NCI-H1092 (cell line): ENCODE measurements at regions not wholly inside any gene's neighbourhood (a gene's known extent, or its start where the extent isn't known, plus 50 kb on each side); places are given as distances from the start of the nearest gene placed in this dataset.
"Not testable (repeated sequence)": the region's sequence is repeated elsewhere in the genome, so short reads cannot be mapped to it uniquely, and the experiment has no call there.

Experiments used
- DNase-seq: peaks from one replicate; lab custom pipeline; 2025; lab: John Stamatoyannopoulos, UW

DNA sequence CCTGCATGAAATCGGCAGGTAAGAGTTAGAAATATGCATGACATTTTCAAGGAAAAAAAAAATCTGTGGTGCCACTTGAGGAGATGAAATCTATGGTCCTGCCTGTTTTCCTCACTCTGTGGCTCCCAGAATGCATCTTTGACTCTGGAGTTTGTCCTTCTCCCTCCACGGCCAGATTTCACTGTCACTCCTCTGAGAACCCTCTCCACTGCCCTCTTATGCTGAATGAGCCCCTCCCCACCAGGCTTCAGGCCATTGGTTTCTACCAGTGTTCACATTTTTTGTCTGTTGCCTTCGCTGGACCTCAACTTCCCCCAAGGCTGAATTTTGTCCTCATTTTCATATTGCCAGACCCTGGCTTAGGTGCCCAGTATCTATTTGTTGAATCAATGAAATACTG is 235.0 kb downstream of the ZIC5 start:
- DNase-seq: no peak

- no peak for DNase-seq
Measured at GRCh38 chr13:99734013-99734693, 232.9 kb downstream of the TM9SF2 start.

DNA sequence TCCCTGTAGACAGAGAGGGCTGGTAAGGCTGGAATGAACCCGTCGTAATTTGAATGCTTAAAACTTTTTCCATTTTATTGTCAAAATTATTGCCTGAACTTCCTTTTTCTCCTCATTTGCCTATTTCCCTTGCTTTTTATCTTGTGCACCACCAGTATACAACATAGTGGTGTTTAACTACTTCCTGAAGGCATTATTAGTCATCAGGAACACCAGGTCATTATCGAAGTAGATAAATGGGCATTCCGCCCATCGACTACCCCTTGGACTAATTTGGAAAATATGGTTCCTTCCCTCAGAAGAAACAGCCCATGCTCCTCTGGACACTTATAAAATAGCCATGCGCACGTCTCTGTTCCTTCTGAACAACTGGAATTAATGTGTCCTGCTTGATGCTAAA is 232.1 kb downstream of the TM9SF2 start:
- no peak for DNase-seq

DNA sequence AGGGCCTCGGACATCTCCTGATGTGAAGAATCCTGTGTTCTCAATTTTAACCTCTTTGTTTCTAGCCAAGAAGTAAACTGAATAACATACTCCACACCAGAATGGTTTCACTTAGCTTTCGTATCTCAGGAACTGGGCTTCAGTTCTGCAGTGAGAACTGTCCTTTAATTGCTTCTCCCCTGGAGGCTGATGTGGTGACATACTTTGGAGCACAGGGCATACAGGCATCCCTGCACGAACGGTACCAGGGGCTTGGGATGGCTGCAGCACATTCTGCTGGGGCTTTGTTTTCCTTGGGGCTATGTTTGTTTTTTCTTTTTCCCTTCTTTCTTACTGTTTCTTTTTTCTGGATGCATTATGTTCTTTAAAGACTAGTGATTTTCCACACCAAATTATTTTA is 230.5 kb downstream of the TM9SF2 start:
- DNase-seq: no peak

- DNase-seq: no peak
Measured at GRCh38 chr13:99730403-99730802, 229.1 kb downstream of the TM9SF2 start.

DNA sequence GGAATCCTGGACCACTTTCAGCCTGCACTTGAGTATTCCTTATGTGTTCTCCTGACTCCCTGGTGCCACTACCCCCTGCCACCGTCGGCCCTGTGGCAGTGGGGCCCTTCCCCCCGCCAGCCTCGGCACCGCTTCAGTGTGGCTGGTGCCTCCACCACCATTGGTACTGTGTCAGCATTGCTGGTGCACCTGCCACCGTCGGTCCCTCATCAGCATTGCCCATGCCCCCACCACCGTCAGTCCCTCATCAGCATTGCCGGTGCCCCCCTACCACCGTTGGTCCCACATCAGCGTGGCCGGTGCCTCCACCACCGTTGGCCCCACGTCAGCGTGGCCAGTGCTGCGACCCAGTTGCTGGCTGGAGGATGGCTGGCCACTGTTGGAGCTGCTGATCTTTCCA is 228.5 kb downstream of the TM9SF2 start:
- no peak for DNase-seq

- not testable (repeated sequence) for DNase-seq
Measured at GRCh38 chr13:99727651-99728050, 226.4 kb downstream of the TM9SF2 start.

- no peak for DNase-seq
Measured at GRCh38 chr13:99726282-99726894, 225.1 kb downstream of the TM9SF2 start.

DNA sequence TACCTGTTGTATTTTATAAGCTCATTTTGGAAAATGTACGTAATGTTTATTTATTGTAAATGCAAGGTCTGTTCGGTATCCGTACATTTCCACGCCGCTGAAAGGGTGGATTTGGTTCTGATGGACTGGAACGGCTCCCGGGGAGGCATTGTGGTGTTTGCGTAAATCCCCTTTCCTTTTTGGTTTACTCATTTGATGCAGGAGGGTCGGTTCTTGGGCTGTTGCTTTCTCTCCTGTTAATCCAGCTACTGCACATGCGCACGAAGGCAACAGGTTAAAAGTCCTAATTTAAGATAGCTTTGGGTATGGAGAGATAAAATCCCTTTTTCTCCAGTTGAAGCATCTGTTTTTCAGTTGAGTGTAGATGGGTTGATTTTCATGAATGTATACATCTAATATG is 224.4 kb downstream of the TM9SF2 start:
- no peak for DNase-seq

DNA sequence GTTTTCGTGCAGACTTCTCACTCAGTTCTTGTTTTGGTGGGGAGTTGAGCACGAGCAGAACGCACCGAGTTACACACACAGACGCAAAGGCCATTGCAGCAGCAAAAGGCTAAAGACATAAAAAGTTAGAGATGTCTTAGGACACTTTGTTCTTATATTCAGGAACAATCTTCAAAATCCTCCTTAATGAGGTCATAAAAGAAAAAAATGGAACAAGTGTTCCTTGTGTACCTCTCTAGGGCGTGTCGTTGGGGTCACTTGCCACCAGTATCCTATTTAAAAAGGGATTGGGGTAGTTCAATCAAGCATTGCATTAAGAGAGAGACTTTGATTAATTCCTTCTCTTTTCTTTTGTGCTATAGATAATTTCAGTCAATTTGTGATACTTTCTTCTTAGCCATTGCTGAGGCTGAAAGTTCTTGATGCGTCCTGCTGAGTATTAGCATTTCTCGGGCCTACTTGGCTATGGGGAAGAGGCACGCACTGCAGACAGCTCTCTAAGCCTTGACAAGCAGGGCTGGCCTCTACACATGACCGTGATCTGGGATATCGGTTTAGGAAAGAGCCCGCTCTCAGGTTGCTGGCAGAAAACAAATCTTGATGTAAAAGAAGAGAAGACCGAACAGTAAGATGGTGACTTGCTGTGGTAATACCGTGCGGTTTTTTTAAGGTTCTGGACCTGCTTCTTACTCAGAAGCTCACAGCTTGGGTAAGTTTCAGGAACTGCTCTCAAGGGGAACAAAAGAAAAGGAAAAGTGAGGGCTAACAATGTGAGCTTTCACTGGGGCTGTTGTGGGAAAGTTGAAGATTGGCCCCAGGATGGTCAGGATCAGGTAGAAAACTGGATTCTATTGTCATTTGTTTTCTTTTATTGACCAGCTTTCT is 223.6 kb downstream of the TM9SF2 start:
- no peak for DNase-seq

DNA sequence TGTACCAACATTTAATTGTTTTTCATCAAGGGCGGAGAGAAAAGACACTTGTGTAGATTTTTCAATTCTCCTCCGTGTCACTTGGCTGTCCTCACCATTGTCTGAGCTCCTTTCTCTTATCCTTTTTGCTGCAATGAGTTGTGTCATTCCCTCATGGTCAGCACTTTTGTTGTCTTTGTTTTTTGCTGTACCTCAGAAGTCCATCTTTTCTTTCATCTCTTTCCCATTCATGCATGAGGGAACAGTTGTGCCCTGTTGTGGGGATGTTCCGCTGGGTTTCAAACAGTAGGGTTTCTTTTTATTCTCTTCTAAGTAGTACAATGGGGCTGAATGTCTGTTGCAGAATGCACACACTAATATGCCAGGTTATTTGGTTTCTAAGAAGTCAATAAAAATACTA is 222.6 kb downstream of the TM9SF2 start:
- DNase-seq: no peak

DNA sequence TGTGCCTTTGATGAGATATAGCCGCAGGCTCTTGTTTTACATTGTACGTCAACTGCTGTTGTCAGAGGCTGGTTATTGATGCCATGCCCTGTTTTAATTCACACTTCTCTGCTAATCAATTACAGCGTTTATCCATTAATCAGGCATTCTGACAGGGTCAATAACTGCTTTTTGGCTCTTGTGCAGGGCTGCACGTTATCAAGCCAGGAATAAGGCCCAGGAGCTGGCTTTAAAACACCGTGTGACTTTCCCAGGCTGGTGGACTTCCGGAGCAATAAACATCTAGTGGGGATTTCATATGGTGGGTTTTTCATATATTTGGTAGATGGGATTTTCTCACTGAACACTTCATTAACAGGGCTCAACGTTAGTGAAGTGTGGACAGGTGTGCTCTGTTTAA is 221.7 kb downstream of the TM9SF2 start:
- DNase-seq: no peak

DNA sequence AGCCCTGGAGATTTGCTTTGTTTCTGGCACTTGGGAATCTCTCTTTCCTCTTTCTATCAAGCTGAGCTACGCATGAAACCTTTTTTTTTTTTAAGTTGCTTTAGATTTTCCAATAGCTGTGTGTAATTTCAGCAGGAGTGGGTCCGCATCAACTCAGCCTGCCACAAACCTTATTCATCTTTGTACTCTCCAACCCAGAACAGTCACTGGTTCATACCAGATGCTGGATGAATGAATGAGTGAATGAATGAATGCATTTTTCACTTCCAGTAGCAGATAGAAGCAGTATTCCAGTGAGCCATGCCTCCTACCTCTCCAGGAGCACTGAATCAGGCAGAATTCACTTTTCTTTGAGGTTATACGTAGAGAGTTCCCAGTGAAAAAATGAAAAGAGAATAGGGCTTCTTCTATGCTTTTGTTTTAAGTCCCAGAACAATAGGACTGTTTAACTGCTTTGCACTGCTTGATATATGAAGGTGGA is 221.1 kb downstream of the TM9SF2 start:
- no peak for DNase-seq

- DNase-seq: no peak
Measured at GRCh38 chr13:99721606-99722337, 220.5 kb downstream of the TM9SF2 start.

- no peak for DNase-seq
Measured at GRCh38 chr13:99717959-99718674, 216.8 kb downstream of the TM9SF2 start.

- DNase-seq: no peak
Measured at GRCh38 chr13:99709134-99709533, 207.9 kb downstream of the TM9SF2 start.

GRCh38 chr13:99704390-99704789 is 203.1 kb downstream of the TM9SF2 start:
- DNase-seq: no peak

- DNase-seq: no peak
Measured at GRCh38 chr13:99703908-99704307, 202.6 kb downstream of the TM9SF2 start.

- DNase-seq: no peak
Measured at GRCh38 chr13:99702687-99703319, 201.5 kb downstream of the TM9SF2 start.

DNA sequence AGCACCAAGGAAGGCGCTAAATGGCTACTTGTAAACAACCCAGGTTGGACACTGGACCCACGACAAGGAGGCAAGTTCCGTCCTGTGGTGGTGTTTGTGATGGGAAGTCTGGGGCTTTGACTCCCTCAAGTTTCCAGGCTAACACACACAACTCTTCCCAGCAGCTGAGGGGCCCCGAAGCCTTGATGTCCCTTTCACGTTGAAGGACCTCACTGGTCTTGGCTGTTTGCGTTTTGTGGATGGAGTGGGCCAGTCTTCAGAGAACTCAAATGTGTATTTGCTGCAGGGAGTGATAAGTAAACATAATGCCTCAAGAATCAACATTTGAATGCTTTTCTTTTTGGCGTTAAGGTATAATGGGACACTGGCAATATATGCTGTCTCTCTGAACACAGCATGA is 199.2 kb downstream of the TM9SF2 start:
- no peak for DNase-seq

DNA sequence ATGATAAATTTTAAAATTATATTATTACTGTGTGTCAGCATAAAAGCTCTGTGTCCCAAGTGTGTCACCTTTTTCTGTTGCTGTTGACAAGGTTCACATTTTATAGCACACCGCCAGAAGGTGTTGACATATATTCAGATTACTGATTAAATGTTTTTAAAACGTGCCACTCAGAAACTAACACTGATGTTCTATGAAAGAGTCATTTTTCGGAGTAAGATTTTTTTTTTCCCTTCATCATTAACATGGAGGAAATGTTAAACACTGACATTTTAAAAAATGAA is 197.5 kb downstream of the TM9SF2 start:
- DNase-seq: no peak
